ENCODE measurements at regions not wholly inside any gene's neighbourhood (a gene's known extent, or its start where the extent isn't known, plus 50 kb on each side); places are given as distances from the start of the nearest gene placed in this dataset.

DNA sequence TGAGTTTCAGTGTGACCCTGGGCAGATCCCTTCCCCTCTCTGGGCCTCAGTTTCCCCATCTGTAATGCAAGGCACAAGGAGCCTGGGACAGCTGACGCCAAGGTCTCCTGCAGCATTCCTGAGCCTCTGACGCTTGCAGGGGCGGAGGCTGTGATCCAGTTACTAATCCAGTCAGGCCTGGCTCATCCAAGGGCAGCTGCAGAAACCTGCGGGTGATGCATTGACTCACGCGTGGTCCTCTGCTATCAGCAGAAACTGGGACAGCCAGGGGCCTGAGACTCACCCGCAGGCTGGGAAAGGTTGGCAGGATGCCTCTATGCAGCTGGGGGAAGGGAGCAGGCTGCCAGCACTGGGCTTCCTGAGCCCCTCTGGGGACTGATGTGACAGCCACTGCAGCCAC, 65.0 kb upstream of the SIRPA start:
- TF ChIP-seq, protein P1, sequence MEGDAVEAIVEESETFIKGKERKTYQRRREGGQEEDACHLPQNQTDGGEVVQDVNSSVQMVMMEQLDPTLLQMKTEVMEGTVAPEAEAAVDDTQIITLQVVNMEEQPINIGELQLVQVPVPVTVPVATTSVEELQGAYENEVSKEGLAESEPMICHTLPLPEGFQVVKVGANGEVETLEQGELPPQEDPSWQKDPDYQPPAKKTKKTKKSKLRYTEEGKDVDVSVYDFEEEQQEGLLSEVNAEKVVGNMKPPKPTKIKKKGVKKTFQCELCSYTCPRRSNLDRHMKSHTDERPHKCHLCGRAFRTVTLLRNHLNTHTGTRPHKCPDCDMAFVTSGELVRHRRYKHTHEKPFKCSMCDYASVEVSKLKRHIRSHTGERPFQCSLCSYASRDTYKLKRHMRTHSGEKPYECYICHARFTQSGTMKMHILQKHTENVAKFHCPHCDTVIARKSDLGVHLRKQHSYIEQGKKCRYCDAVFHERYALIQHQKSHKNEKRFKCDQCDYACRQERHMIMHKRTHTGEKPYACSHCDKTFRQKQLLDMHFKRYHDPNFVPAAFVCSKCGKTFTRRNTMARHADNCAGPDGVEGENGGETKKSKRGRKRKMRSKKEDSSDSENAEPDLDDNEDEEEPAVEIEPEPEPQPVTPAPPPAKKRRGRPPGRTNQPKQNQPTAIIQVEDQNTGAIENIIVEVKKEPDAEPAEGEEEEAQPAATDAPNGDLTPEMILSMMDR (conservative IDR thresholded peaks at IDR 0.05; ENCODE audit: low read depth, low read length) = no peak
- no peak for TF ChIP-seq EZH2 (IDR thresholded peaks at IDR 0.05; ENCODE audit: borderline replicate concordance, low read depth, low read length, poor library complexity, severe bottlenecking)
